OCI-LY7 (cell line): ENCODE measurements at regions not wholly inside any gene's neighbourhood (a gene's known extent, or its start where the extent isn't known, plus 50 kb on each side); places are given as distances from the start of the nearest gene placed in this dataset.

Source experiments
- BruUV-seq: library from RNA; stranded (reverse); fragments of 400-500 nt; replicated peaks from 2 replicates; lab custom pipeline; 2021; lab: Mats Ljungman, UMichigan
- CTCF ChIA-PET: fragments of 300-600 bp; sonication (Branson Sonifier 250); formaldehyde crosslinking; loops from one replicate; lab custom pipeline; 2022; ENCODE audit warnings: antibody characterized with exemption; ENCODE audit not compliant: unreplicated experiment; lab: Charles Lee
- POLR2A ChIA-PET: fragments of 300-600 bp; sonication (Branson Sonifier 250); formaldehyde crosslinking; loops from one replicate; lab custom pipeline; 2022; ENCODE audit warnings: antibody characterized with exemption; lab: Charles Lee
- DNase-seq: peaks from one replicate; pipeline ENCODE4 v3.0.0-alpha.2; 2015; ENCODE audit warnings: low spot score
- H2AFZ ChIP-seq: fragments of 200-600 bp; sonication (generic), shearing (Covaris generic); 2 replicates; pipeline ENCODE4 v1.6.1; 2014; ENCODE audit warnings: mild to moderate bottlenecking, antibody characterized with exemption, low read length, moderate library complexity
- H3K27ac ChIP-seq: fragments of 200-600 bp; sonication (generic); 2 replicates; pipeline ENCODE4 v1.5.1; 2014; ENCODE audit warnings: mixed run types, low read depth, mild to moderate bottlenecking, moderate library complexity, low read length, inconsistent platforms; ENCODE audit not compliant: poor library complexity, severe bottlenecking
- H3K36me3 ChIP-seq: fragments of 200-600 bp; sonication (generic); 2 replicates; pipeline ENCODE4 v1.6.1; 2014; ENCODE audit warnings: mild to moderate bottlenecking, antibody characterized with exemption, low read length, moderate library complexity, mixed read lengths; ENCODE audit not compliant: insufficient read depth
- H3K4me1 ChIP-seq: fragments of 200-600 bp; sonication (generic); 2 replicates; pipeline ENCODE4 v1.5.1; 2014; ENCODE audit warnings: mild to moderate bottlenecking, low read length; ENCODE audit not compliant: insufficient read depth, poor library complexity, severe bottlenecking
- H3K4me2 ChIP-seq: fragments of 200-600 bp; sonication (generic); 2 replicates; pipeline ENCODE4 v1.6.1; 2014; ENCODE audit warnings: mild to moderate bottlenecking, low read length
- H3K4me3 ChIP-seq: fragments of 200-600 bp; sonication (generic); 2 replicates; pipeline ENCODE4 v1.5.1; 2014; ENCODE audit warnings: mild to moderate bottlenecking, low read depth, low read length; ENCODE audit not compliant: poor library complexity, severe bottlenecking
- H3K79me2 ChIP-seq: fragments of 200-600 bp; sonication (generic); 2 replicates; pipeline ENCODE4 v1.6.1; 2016; ENCODE audit warnings: low read depth, mild to moderate bottlenecking, low read length, moderate library complexity, mixed read lengths; ENCODE audit not compliant: insufficient read depth
- H3K9me2 ChIP-seq: fragments of 200-600 bp; sonication (generic); 2 replicates; pipeline ENCODE4 v1.6.1; 2016; ENCODE audit warnings: mild to moderate bottlenecking, low read length, mixed read lengths; ENCODE audit not compliant: insufficient read depth
- H3K9me3 ChIP-seq: fragments of 200-600 bp; sonication (generic); 2 replicates; pipeline ENCODE4 v1.6.1; 2014; ENCODE audit warnings: mild to moderate bottlenecking, mixed run types, low read length, mixed read lengths
- H4K20me1 ChIP-seq: fragments of 200-600 bp; sonication (generic); 2 replicates; pipeline ENCODE4 v1.6.1; 2014; ENCODE audit warnings: mild to moderate bottlenecking, antibody characterized with exemption, low read length, moderate library complexity, mixed read lengths; ENCODE audit not compliant: insufficient read depth
- CTCF ChIP-seq: fragments of 200-600 bp; sonication (generic); conservative IDR thresholded peaks from 2 replicates; pipeline ENCODE4 v1.5.1; 2014; ENCODE audit warnings: mild to moderate bottlenecking, antibody characterized with exemption, low read length, moderate library complexity, mixed read lengths
- EZH2phosphoT487 ChIP-seq: fragments of 200-600 bp; sonication (generic); IDR thresholded peaks from 2 replicates; pipeline ENCODE4 v1.6.1; 2018; ENCODE audit warnings: low read depth, borderline replicate concordance, mild to moderate bottlenecking, mixed run types, antibody characterized with exemption, low read length, moderate library complexity, mixed read lengths
- intact Hi-C: fragments of 100-400 bp; cut with micrococcal nuclease; formaldehyde crosslinking; loops from one replicate; pipeline ENCODE4 v1.10.0; 2022; ENCODE audit not compliant: unreplicated experiment

GRCh38 chr16:80369138-80369958 lies 171.4 kb upstream of the DYNLRB2 start:
- Histone ChIP-seq H3K4me3 (no peak overlapping the region), H3K9me3 (no peaks in the 10 kb centered on the region), H3K4me1 (no peaks in the 10 kb centered on the region), H3K27ac (no peak overlapping the region), H2AFZ (no peak overlapping the region), H3K4me2 (no peak overlapping the region), H3K36me3 (no peaks in the 10 kb centered on the region), H4K20me1 (no peaks in the 10 kb centered on the region), H3K9me2 (no peaks in the 10 kb centered on the region), H3K79me2 (no peaks in the 10 kb centered on the region)
- no TSS peak for BruUV-seq
- ChIA-PET CTCF (no interaction called here), POLR2A (no interaction called here)
- DNase-seq: no peak
- TF ChIP-seq EZH2phosphoT487: no peak
- TF ChIP-seq CTCF: no peak
- intact Hi-C loops: no loop called here

- Histone ChIP-seq H3K4me2 (no peak overlapping the region), H3K4me3 (no peak overlapping the region), H3K4me1 (no peaks in the 10 kb centered on the region), H3K79me2 (no peaks in the 10 kb centered on the region), H4K20me1 (no peaks in the 10 kb centered on the region), H3K9me2 (no peaks in the 10 kb centered on the region), H3K9me3 (no peaks in the 10 kb centered on the region), H2AFZ (no peak overlapping the region), H3K36me3 (no peaks in the 10 kb centered on the region), H3K27ac (no peak overlapping the region)
- intact Hi-C loops: no loop called here
- ChIA-PET CTCF (no interaction called here), POLR2A (no interaction called here)
- BruUV-seq: no TSS peak
- TF ChIP-seq EZH2phosphoT487: no peak
- TF ChIP-seq CTCF: no peak
- no peak for DNase-seq
Observed at GRCh38 chr16:80367037-80367658, 173.6 kb upstream of the DYNLRB2 start.

- Histone ChIP-seq H2AFZ (no peak overlapping the region), H4K20me1 (no peaks in the 10 kb centered on the region), H3K4me3 (no peak overlapping the region), H3K9me3 (no peaks in the 10 kb centered on the region), H3K27ac (no peak overlapping the region), H3K4me2 (no peak overlapping the region), H3K36me3 (no peaks in the 10 kb centered on the region), H3K79me2 (no peaks in the 10 kb centered on the region), H3K9me2 (no peaks in the 10 kb centered on the region), H3K4me1 (no peaks in the 10 kb centered on the region)
- ChIA-PET CTCF (no interaction called here), POLR2A (no interaction called here)
- DNase-seq: no peak
- no TSS peak for BruUV-seq
- TF ChIP-seq CTCF (no peak), EZH2phosphoT487 (no peak)
- intact Hi-C loops: no loop called here
Observed at GRCh38 chr16:80366023-80366422, 174.8 kb upstream of the DYNLRB2 start.
